HEK293T (cell line): ENCODE measurements at regions not wholly inside any gene's neighbourhood (a gene's known extent, or its start where the extent isn't known, plus 50 kb on each side); places are given as distances from the start of the nearest gene placed in this dataset.

ENCODE experiments used
- CTCF ChIA-PET: fragments of 350-600 bp; formaldehyde crosslinking; extraction: SDS; loops from one replicate; lab custom pipeline; 2021; ENCODE audit warnings: antibody characterized with exemption, inconsistent platforms; lab: Yijun Ruan, JAX
- POLR2A ChIA-PET: fragments of 350-600 bp; formaldehyde crosslinking; extraction: SDS; loops from one replicate; lab custom pipeline; 2020; ENCODE audit warnings: antibody characterized with exemption, inconsistent platforms; lab: Yijun Ruan, JAX
- DNase-seq: peaks from one replicate; pipeline ENCODE4 v3.0.0; 2012; ENCODE audit warnings: mixed read lengths; ENCODE audit errors: extremely low spot score
- ARNT ChIP-seq: fragments of 450-650 bp; IDR thresholded peaks from 2 replicates; pipeline ENCODE4 v1.6.1; 2017; ENCODE audit warnings: mild to moderate bottlenecking
- BHLHE40 ChIP-seq: fragments of 450-650 bp; IDR thresholded peaks from 2 replicates; pipeline ENCODE4 v1.6.1; 2016; ENCODE audit warnings: mild to moderate bottlenecking, moderate library complexity, borderline replicate concordance
- CTBP1 ChIP-seq: fragments of 450-650 bp; IDR thresholded peaks from 2 replicates; pipeline ENCODE4 v1.6.1; 2016; ENCODE audit warnings: borderline replicate concordance
- ELF4 ChIP-seq: fragments of 450-650 bp; IDR thresholded peaks from 2 replicates; pipeline ENCODE4 v1.6.1; 2017; ENCODE audit warnings: antibody characterized with exemption
- FOXA1 ChIP-seq: fragments of 450-650 bp; IDR thresholded peaks from 2 replicates; pipeline ENCODE4 v1.6.1; 2016; ENCODE audit warnings: mild to moderate bottlenecking
- FOXK2 ChIP-seq: fragments of 450-650 bp; IDR thresholded peaks from 2 replicates; pipeline ENCODE4 v1.6.1; 2016; ENCODE audit warnings: mild to moderate bottlenecking
- FOXM1 ChIP-seq: fragments of 450-650 bp; IDR thresholded peaks from 2 replicates; pipeline ENCODE4 v1.6.1; 2017; ENCODE audit warnings: mild to moderate bottlenecking, borderline replicate concordance
- HDGF ChIP-seq: fragments of 450-650 bp; IDR thresholded peaks from 2 replicates; pipeline ENCODE4 v1.6.1; 2017; ENCODE audit warnings: antibody characterized with exemption, borderline replicate concordance
- L3MBTL2 ChIP-seq: fragments of 450-650 bp; conservative IDR thresholded peaks from 2 replicates; pipeline ENCODE4 v1.6.1; 2016; ENCODE audit warnings: mild to moderate bottlenecking
- LEF1 ChIP-seq: fragments of 450-650 bp; IDR thresholded peaks from 2 replicates; pipeline ENCODE4 v1.6.1; 2017; ENCODE audit warnings: mild to moderate bottlenecking, borderline replicate concordance
- NFRKB ChIP-seq: fragments of 450-650 bp; IDR thresholded peaks from 2 replicates; pipeline ENCODE4 v1.6.1; 2016; ENCODE audit warnings: mild to moderate bottlenecking, moderate library complexity
- SP1 ChIP-seq: fragments of 450-650 bp; IDR thresholded peaks from 2 replicates; pipeline ENCODE4 v1.6.1; 2017
- SUZ12 ChIP-seq: fragments of 450-650 bp; IDR thresholded peaks from 2 replicates; pipeline ENCODE4 v1.6.1; 2016; ENCODE audit warnings: mild to moderate bottlenecking
- TARDBP ChIP-seq: fragments of 450-650 bp; IDR thresholded peaks from 2 replicates; pipeline ENCODE4 v1.6.1; 2016
- ZNF384 ChIP-seq: fragments of 450-650 bp; IDR thresholded peaks from 2 replicates; pipeline ENCODE4 v1.6.1; 2016
- TF ChIP-seq, protein P1 (sequence below): fragments of 450-650 bp; IDR thresholded peaks from 2 replicates; pipeline ENCODE4 v1.6.1; 2016

DNA sequence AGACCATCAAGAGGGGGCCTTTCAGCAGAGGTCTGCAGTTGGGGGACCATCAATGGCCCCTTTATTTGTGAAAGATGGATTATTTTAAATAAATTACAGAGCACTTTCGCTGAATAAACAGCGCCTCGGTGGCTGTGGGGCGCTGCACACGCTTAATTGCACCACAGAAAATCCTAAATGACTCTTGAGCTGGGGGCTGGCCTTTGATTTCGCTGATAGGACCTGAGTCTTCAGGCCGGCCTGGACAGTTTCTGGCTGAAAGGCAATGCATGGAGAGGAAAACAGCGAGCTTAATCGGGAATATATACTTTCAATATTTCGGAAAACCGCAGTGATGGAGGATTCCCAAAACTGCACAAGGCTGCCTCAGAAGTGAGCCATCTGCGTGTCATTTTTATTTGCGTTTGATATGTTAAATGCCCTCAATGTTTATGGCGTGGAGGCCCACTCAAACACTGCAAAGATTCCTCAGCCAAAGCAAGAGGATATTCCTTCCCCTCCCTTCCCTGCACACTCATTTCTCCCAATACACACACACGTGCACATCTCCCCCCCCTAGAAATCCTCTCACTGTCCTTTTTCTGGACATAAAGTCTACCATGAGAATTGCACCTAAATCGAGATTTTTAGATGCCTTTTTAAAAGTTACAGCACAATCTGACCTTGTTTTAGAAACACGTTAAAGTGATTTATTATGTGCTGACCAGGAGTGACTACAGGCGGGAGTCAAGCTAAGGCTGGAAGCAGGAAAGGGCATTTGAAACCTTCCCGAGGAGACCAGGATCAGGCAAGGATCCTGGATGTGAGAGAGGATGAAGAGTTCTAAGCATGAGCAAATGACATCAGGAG lies 340.7 kb downstream of the RAB28 start:
- ChIA-PET CTCF (no interaction called here), POLR2A (no interaction called here)
- no peak for DNase-seq
- TF ChIP-seq BHLHE40 (no peak), L3MBTL2 (peak; percentile 21; the same call in 1 of the 2 replicates), FOXM1 (no peak)
- TF ChIP-seq, protein P1, sequence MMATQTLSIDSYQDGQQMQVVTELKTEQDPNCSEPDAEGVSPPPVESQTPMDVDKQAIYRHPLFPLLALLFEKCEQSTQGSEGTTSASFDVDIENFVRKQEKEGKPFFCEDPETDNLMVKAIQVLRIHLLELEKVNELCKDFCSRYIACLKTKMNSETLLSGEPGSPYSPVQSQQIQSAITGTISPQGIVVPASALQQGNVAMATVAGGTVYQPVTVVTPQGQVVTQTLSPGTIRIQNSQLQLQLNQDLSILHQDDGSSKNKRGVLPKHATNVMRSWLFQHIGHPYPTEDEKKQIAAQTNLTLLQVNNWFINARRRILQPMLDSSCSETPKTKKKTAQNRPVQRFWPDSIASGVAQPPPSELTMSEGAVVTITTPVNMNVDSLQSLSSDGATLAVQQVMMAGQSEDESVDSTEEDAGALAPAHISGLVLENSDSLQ, result peak; percentile 79

DNA sequence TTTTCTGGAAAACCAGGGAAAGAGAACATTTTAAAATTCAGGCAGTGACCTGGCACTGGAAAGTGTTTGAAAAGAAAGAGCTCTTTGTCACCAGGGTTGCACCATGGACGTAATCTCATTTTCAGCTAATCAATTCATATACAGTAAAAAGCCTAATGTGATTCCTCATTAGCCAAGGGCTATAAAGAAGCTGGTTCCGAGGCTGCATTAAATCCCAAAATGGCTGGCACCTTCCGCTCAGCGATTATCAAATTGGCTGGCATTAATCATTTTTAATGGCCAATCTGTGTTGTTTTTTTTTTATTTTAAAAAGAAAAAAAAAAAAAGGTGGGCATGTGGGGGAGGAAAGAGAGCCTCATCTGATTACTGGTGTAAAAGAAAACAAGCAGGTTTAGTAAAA lies 341.4 kb downstream of the RAB28 start:
- ChIA-PET CTCF (no interaction called here), POLR2A (no interaction called here)
- DNase-seq, result no peak
- TF ChIP-seq CTBP1, result no peak
- no peak for TF ChIP-seq TARDBP
- no peak for TF ChIP-seq BHLHE40
- no peak for TF ChIP-seq LEF1
- TF ChIP-seq, protein P1, result no peak
- TF ChIP-seq FOXA1, result no peak
- no peak for TF ChIP-seq FOXM1
- TF ChIP-seq FOXK2, result no peak
- TF ChIP-seq HDGF, result no peak
- TF ChIP-seq ZNF384, result no peak
- no peak for TF ChIP-seq SUZ12
- no peak for TF ChIP-seq NFRKB
- TF ChIP-seq L3MBTL2, result no peak
- no peak for TF ChIP-seq SP1
- TF ChIP-seq ELF4, result no peak
- TF ChIP-seq ARNT, result no peak

DNA sequence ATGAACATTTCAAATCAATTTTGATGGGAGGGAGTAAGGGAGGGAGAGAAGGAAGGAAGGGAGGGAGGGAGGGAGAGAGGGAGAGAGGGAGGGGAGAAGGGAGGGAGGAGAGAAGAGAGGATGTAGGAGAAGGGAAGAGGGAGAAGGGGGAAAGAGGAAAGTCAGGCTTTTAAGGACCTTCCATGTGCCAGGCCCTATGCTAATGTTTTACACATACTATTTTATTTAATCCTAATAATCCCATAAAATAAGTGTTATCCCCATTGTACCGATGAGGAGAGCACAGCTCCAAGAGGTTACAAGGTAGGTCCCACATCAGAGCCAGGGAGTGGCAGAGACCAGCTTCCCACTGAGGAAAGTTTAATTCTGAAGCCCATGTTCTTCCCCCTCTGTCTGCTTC lies 341.9 kb downstream of the RAB28 start:
- ChIA-PET CTCF (no interaction called here), POLR2A (no interaction called here)
- no peak for DNase-seq
- TF ChIP-seq L3MBTL2 (no peak), HDGF (no peak), NFRKB (no peak), FOXK2 (no peak), SUZ12 (no peak), ARNT (no peak), BHLHE40 (no peak)
- TF ChIP-seq, protein P1, result no peak

DNA sequence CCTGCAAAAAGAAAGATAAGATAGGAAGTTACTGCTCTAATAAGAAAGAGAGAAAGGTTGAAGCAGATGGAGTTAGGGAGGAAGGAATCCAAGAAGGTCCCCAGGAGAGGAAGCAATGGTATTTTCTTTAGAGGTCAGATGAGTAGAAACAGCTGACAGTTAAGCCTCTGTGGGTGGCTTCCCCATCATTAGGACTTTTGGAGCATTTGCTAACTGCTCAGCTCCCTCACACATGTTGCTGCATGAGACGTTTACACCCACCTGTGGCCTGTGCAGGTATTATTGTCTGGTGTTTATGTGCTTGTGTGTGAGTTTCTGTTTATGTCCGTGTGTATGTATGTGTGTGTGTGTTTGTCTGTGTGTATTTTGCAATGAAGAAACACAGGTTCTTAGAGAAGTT lies 346.8 kb downstream of the RAB28 start:
- no peak for DNase-seq
- no peak for TF ChIP-seq CTBP1
- no peak for TF ChIP-seq ZNF384
- TF ChIP-seq TARDBP, result no peak
- TF ChIP-seq L3MBTL2, result no peak
- TF ChIP-seq FOXM1, result no peak
- no peak for TF ChIP-seq ELF4
- no peak for TF ChIP-seq SUZ12
- no peak for TF ChIP-seq SP1
- no peak for TF ChIP-seq HDGF
- POLR2A ChIA-PET, result no interaction called here
- CTCF ChIA-PET, result no interaction called here

DNA sequence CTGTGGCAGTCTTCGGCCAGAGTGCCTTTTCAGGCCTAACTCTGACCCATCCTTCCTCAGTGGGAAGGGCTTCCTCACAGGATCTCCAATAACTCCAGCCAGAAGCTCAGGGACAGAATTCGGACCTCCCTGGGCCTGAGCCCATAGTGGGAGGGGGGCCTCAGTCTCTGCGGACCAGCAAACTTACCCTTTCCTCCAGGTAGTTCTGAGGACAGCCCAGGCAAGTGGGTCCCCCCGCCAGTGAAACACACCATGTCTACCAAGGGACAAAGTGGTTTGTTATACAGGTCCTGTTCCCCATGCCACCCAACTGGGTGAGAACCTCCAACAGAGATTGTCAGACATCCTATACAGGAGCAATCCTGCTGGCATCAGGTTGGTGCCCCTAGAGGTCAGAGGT lies 350.4 kb downstream of the RAB28 start:
- DNase-seq, result no peak
- TF ChIP-seq CTBP1 (no peak), HDGF (no peak), ARNT (no peak)
- ChIA-PET CTCF (no interaction called here), POLR2A (no interaction called here)

DNA sequence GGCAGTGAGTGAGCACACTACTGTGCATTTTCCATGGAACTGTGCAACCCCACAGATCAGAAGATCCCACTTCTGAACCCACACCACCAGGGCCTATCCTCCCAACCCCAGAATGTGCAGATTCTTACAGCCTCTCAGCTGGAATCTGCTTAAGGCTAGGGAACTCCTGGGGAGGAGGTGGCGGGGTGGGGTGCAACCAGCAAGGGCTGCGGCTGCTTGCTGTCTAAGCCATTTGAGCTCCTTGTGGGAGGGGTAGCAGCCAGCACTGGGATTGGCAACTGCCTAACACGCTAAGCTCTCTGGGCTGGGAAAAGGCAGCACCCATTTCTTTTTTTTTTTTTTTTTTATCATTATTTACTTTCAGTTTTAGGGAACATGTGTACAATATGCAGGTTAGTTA lies 353.3 kb downstream of the RAB28 start:
- TF ChIP-seq FOXM1 (no peak), HDGF (no peak), ZNF384 (no peak), LEF1 (no peak), FOXA1 (no peak), FOXK2 (no peak), SUZ12 (no peak), CTBP1 (no peak), NFRKB (no peak), L3MBTL2 (no peak), ELF4 (no peak), TARDBP (no peak), ARNT (no peak), SP1 (no peak)
- TF ChIP-seq, protein P1, result no peak
- DNase-seq, result no peak
- ChIA-PET POLR2A (no interaction called here), CTCF (no interaction called here)

DNA sequence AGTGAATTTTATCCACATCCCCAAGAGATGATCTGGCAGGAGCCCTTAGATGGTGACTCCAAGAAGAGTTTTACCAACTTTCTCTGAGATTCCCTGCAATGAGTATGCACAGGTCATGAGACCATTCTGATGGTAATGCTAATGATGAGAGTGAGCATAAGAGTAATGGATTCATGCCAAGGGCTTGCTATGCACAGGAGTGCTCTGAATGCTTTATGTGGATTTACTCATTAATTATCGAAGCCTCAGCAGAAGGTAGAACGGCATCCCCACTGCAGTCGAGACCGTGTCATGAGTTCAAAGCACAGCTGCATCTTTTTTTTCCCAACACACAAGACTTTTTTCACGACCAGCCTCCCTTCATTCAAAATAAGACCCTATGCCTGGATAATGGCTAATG lies 355.0 kb downstream of the RAB28 start:
- no peak for DNase-seq
- no peak for TF ChIP-seq TARDBP
- no peak for TF ChIP-seq FOXA1
- no peak for TF ChIP-seq NFRKB
- TF ChIP-seq FOXM1, result no peak
- no peak for TF ChIP-seq SP1
- TF ChIP-seq CTBP1, result no peak
- TF ChIP-seq ARNT, result no peak
- no peak for TF ChIP-seq L3MBTL2
- no peak for TF ChIP-seq BHLHE40
- TF ChIP-seq FOXK2, result no peak
- TF ChIP-seq LEF1, result no peak
- no peak for TF ChIP-seq ZNF384
- TF ChIP-seq ELF4, result no peak
- TF ChIP-seq, protein P1, result no peak
- no peak for TF ChIP-seq SUZ12
- TF ChIP-seq HDGF, result no peak
- ChIA-PET POLR2A (no interaction called here), CTCF (no interaction called here)
